ENCODE measurements at regions not wholly inside any gene's neighbourhood (a gene's known extent, or its start where the extent isn't known, plus 50 kb on each side); places are given as distances from the start of the nearest gene placed in this dataset.
"Not testable (repeated sequence)": the region's sequence is repeated elsewhere in the genome, so short reads cannot be mapped to it uniquely, and the experiment has no call there.

DNA sequence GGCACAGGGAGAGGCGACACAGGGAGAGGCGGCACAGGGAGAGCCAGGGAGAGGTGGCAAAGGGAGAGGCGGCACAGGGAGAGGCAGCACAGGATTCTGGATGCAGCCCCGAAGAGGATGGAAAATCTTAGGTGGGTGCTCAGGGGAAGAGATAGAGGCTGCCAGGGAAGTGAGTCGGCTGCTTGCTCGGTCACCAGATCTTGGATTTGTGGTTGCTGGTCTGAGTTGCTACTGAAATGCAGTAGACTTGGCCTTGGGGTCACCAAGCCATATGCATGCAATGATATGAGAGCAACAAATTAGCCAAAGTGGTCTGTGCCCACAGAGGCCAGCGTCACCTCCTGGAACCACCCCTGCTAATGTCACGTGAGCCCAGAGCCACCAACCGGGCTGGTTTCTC, 117.2 kb upstream of the SALL3 start:
- DNase-seq (ENCODE audit: insufficient read length, low spot score) (no peak), FAIRE-seq (no peak)

DNA sequence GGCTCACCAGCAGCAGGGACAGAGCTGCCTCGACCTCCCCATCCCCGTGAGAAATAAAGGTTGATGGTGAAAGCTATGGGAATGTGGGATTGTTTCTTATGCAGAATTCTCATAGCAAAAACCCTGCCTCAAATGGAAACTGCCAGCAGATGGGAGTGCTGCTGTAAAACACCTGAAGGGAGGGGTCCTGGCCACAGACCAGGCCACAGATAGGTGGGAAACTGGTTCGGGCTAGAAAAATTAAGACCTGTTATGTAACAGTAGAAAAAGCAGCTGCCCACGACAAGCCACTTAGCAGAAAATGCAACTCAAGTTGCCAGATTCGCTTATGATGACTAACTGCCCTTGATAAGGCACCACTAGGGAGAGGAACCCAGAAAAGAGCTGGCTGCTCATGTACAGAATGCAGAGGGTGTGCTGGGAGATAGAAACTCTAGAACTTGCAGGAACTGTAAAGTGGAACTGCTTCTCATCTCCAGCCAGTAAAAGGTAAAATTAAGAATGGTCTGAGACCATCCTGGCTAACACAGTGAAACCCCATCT, 114.5 kb upstream of the SALL3 start:
- FAIRE-seq (no peak), DNase-seq (ENCODE audit: insufficient read length, low spot score) (no peak)

DNA sequence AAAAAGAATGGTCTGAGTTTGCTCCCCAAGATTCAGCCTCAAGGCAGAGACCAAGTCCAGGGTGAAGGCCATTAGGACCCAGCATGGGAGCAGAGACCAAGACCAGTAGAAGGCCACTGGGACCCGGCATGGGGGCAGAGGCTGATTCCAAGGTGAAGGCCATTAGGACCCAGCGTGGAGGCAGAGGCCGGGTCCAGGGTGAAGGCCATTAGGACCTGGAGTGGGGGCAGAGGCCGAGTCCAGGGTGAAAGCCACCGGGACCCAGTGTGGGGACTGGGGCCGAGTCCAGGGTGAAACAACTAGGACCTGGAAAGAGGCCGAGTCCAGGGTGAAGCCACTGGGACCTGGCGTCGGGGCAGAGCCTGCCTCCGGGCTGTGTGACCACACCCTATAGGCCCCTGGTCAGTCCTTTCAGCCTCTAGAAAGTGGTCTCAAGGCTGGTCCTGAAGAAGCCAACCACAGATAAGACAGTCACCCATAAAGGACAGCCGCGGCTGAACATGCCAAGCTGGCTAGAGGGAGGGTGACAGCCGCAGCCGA, 113.8 kb upstream of the SALL3 start:
- FAIRE-seq: no peak

DNA sequence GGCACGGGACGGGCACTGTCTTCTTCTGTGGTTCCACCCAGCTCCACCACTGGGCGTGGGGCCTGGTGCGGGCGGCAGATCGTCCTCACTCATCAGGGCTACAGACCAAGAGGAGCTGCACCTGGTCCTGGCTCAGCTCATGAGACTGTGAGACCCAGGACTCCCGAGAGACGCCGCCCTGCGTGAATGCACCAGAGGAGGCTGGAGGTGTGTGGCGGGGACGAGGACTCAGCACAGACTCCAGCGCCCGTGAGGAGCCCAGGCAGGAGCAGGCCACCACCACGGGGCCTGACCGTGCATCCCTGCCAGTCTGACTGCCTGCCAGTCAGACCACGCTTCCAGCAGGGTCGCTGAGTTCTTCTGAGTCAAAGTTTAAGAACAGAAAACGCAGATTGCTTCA, 112.5 kb upstream of the SALL3 start:
- FAIRE-seq (no peak), DNase-seq (ENCODE audit: insufficient read length, low spot score) (no peak)

More for the DNA sequence above, 113.8 kb upstream of the SALL3 start:
- DNase-seq (ENCODE audit: insufficient read length, low spot score): no peak

DNA sequence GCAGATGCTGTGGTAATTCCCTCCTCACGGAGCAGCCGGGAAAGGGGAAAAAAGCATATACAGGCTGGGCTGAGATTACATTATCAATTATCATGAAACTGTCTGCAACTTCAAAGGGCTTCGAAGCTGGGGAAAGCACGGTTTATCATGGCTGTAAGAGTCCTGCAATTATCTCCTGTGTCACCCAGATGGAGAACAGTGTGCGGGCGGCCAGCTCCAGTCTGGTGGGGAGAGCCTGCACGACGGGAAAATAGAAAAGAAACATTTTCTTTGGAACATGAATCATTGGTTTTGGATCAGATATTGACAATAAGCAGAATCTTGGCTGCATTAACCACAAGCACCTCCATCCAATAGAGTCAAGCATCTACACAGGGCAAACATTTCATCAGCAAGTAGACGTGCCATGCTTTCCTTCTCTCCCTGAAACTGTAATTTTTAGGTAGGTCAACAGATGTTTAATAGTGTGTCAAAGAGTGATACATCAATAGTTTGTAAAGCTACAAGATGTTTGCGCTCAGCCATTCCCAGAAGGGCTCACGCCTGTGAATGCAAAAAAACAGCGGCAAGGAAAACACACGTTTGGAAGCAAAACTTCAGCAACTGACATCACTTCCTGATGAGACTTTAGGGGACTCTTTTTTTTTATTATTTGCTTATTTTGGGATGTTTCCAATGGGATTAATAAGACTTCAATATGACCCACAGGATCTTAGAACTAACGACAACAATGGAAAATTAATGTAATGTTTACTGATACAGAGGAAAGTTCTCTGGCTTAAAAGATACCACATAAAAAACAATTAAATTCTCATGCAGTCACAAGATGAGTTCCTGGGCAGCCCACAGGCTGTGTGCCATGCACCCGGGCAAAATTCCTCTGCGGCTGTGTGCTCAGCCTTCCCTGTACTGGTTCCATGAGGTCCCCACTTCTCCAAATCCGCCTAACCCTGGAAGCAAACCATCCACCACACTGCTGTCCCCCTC, 111.0 kb upstream of the SALL3 start:
- FAIRE-seq (no peak), DNase-seq (ENCODE audit: insufficient read length, low spot score) (no peak)

DNA sequence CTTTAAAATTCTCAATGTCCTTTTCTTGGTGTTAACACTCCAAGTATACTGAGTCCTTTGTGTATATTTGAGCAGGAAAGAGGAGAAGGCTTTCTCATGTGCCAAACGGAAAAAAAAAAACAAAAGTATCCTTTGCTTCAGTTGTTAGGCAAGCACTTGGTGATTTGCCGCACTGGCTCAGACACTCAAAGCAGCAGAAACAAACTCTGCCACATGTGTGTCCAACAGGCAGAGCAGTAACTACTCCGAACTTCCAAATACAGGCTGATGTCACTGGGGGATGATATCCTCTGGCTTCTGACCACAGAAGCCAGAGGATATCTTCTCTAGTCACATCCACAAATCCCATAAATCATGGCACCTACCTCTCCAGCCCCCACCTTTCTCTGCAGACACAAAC, 108.0 kb upstream of the SALL3 start:
- FAIRE-seq (no peak), DNase-seq (ENCODE audit: insufficient read length, low spot score) (no peak)

DNA sequence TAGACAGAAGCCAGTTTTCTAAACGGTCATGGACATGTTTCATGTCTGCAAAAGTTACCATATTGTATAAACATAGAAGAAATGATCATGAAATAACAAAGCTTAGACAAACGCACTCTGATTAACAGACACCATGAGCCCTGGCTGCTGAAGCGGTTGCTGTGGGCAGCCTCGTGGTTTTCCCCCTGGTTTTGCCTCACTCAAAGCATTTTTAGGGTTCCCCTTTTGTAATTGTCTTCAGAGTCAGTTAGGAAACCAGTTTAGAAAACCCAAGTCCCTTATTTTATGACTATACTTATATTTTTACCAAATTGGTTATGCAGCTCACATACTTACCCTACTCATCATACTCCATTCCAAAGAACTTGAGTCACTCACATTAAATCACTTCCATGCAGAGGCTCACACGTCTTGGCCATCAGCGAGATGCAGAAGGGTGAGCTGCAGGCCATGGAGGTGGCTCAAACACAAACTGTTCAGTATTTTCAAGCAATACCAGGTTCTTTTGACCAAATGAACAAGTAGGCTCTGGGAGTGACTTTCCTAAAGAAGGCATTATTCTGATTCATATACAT, 105.6 kb upstream of the SALL3 start:
- FAIRE-seq (no peak), DNase-seq (ENCODE audit: insufficient read length, low spot score) (no peak)

DNA sequence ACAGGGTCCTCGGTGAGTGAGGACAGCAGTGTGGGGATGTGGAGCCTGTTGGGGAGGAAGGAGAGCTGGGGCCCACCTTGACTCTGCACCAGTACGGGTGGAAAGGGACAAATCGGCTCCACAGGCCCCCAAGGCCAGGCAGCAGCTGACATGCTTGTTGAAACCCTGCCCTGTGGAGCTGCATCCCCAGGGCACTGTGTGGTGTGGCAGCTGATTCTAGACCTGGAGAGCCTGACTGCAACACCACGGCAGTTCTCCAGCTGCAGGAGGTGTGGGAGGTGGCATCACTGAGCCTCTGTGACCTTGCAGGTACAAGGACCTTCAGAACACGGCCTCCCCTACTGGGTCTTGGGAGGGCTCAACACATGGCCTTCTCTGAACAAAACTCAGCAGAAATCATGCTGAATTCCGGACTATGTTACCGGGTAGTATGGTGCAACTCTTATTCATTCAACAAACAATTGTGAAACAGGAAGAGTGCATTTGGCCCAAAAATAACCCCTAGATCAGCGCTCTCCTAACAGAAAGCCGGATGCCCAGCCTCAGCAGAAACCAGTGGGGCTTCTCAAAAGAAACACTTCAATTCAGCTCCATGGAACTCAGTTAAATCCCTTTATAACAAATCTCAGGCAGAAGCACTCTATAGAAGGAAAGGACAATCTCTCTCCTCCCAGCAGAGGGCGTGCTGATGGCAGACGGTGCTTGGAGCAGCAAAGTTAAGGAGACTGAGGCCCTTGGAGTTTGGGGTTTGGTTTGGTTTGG, 104.4 kb upstream of the SALL3 start:
- FAIRE-seq: no peak

DNA sequence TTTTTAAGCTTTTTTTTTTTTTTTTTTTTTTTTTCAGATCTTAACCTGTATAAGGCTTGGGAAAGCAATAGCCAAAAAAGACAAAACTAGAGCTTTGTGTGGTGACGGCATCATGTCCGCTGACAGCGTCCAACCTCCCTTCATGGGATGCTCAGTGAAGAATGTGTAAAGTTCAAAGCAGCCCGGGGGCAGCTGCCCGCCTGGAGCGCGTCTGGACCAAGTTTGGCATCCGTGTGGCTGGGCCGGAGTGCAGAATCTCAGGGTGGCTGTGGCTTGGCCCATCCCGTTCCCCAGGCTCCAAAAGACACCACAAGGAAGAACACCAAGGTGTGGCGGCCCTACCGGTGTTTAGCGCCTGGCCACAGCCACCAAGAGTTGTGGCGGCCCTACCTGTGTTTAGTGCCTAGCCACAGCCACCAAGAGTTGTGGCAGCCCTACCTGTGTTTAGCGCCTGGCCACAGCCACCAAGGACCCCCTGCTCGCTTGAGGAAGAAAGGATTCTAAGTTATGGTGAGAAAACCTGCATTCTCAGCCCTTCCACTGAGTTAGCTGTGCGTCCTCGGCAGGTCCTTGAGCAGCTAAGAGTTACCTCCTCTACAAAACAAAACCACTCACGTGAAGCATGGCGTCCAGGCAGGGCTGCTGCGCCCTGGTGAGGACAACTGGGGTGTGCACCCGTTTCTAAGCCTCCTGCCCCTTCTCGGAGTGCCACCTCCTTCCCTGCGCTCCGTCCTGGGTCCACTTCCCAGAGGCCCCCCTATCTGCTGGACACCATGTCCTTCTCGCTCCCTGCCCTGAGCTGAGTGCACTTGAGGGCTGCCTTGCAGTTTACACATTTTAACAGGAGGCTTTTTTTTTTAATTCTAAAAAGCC, 103.6 kb upstream of the SALL3 start:
- FAIRE-seq (no peak), DNase-seq (ENCODE audit: insufficient read length, low spot score) (no peak)

More for the DNA sequence above, 104.4 kb upstream of the SALL3 start:
- DNase-seq (ENCODE audit: insufficient read length, low spot score): peak; percentile 29

DNA sequence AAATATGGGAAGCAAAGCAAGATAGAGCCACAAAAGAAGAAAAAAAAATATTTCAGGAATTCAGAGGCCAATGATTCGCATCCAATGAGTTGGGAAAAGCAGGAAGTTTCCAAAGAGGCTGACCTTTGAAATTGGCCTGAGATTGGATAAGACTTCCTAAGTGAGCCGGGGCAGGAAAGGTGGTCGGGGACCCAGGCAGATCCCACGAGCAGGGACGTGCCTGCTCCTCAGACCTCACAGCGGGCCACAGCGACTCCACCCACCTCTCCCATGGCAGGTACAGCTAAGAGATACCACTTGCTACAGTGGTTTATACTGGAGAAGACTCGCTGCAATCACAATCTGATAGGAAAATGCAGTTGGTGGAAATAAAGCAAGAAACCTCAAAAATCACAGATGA, 102.8 kb upstream of the SALL3 start:
- FAIRE-seq (no peak), DNase-seq (ENCODE audit: insufficient read length, low spot score) (no peak)

DNA sequence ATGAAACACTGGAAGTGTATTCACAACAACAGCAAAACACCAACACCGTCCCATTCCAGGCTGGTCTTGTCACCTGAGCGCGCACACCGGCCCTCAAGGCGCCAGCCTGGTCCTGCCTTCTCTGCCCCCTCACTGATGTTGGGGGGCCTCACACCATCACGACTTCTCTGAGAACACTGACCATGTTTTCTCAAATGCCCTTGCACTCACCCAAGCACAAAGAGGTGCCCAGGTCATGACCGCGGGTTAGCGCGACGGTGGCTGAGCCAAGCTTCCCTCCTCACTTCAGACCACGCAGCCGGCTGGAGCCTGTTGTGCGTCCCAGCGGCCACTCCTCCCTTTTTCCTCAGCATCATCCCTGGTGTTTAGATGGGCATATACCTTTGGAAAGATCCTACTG, 101.3 kb upstream of the SALL3 start:
- DNase-seq (ENCODE audit: insufficient read length, low spot score) (no peak), FAIRE-seq (no peak)

DNA sequence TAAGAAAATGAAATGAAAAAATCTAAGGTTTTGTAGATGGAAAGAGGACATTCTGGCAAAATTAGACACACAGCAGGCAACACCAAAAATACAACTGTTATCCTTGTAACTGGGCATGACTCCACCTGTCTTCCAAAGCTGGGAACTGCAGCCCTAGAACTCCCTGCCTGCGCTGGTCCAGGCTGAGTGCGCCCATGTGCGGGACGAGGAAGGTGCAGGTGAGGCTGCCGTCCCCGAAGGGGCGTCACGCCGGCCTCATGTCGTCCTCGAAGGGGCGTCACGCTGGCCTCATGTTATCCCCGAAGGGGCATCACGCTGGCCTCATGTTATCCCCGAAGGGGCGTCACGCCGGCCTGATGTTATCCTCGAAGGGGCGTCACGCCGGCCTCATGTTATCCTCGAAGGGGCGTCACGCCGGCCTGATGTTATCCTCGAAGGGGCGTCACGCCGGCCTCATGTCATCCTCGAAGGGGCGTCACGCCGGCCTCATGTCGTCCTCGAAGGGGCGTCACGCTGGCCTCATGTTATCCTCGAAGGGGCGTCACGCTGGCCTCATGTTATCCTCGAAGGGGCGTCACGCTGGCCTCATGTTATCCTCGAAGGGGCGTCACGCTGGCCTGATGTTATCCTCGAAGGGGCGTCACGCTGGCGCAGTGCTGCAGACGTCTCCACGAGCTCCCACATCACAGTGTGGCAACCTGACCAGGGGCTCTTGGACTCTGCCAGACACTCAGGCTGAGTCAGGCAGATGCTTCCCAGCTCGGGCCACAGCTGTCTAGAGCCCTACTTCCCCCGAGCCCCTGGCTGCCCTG, 100.3 kb upstream of the SALL3 start:
- DNase-seq (ENCODE audit: insufficient read length, low spot score); FAIRE-seq: not testable (repeated sequence)

DNA sequence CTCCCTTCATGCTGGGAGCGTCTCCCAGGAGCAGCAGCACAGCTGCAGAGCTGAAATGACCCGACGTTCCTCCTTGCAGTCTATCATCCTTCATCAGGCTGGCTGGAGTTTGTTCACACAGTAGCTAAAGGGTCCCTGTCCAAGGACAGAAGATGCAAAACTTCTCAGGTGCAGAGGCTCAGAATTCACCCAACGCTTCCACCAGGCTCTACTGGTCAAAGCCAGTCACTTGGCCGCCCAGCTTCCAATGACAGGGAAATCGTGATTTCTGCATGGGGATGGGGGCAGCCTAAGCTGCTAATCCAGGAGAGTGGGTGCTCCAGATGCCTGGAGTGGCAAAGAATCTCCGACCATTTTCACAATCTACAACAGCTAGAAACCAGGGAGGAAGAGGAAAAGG, 97.0 kb upstream of the SALL3 start:
- FAIRE-seq (no peak), DNase-seq (ENCODE audit: insufficient read length, low spot score) (no peak)

DNA sequence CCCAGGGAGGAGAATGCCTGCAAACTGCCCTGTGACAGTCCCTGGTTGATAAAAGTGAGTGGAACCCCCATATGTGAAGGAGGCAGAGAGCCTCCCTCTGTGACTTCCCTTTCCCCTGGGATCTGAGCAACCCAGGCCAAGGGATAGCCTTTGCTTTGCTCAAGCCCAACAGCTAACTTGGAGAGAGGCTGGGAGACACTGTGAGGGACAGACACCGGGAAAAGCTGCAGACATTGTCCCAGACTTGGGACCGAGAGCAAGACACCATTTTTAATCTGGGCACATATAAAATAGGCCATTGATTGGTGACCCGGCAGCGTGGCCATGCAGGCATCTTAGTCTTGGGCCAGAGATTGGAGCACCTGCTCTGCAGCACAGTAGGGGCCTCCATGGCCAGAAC, 96.1 kb upstream of the SALL3 start:
- no peak for DNase-seq (ENCODE audit: insufficient read length, low spot score)
- no peak for FAIRE-seq

DNA sequence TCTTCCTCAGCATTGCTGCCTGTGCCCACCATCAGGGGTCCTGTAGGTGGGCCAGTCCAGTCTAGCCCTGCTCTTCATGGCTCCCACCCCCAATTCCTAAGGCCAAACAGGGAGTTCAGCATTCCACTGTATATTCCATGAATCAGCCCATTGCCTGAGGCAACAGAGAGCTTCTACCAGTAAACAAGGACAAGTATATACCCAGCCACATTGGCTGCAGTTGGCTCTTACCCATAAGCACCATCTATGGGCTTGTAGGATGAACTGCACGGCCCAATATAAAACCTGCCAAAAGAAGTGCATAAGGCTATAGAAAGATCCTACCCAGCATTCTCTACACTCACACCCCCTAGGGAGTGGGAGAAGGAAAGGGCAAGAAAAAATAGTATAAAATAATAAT, 95.1 kb upstream of the SALL3 start:
- DNase-seq (ENCODE audit: insufficient read length, low spot score): no peak

DNA sequence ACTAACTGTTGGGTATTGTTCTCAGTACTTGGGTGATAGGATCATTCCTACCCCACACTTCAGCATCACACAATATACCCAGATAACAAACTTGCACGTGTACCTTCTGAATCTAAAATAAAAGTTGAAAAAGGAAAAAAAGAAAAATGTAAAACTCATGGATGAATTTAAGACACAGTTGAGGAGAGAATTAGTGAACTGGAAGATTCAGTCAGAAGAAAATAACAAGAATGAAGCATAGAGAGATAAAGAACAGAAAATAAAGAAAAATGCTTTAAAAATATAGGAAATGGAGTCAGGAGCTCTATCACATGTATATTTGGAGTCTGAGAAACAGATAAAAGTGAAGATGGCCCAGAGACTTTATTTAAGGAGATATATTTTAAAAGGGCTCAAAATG, 90.4 kb upstream of the SALL3 start:
- FAIRE-seq: no peak

More for the DNA sequence above, 95.1 kb upstream of the SALL3 start:
- no peak for FAIRE-seq

DNA sequence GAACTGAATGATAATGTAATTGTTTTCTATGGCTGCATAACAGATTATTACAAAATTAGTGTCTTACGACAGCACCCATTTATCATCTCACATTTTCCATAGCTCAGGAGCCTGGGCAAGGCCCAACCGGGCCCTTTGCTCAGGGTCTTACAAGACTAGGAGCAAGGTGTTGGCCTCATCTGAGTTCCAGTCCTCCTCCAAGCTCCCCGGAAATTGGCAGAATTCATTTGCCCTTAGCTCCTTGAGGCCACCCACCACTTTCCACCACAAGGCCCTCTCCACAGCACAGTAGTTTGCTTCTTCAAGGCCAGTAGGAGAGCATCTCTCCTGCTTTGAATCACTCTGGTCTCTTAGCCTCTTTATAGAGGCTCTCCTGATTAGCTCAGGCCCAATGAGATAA, 89.2 kb upstream of the SALL3 start:
- FAIRE-seq: no peak
- DNase-seq (ENCODE audit: insufficient read length, low spot score): no peak

More for the DNA sequence above, 90.4 kb upstream of the SALL3 start:
- DNase-seq (ENCODE audit: insufficient read length, low spot score): no peak

DNA sequence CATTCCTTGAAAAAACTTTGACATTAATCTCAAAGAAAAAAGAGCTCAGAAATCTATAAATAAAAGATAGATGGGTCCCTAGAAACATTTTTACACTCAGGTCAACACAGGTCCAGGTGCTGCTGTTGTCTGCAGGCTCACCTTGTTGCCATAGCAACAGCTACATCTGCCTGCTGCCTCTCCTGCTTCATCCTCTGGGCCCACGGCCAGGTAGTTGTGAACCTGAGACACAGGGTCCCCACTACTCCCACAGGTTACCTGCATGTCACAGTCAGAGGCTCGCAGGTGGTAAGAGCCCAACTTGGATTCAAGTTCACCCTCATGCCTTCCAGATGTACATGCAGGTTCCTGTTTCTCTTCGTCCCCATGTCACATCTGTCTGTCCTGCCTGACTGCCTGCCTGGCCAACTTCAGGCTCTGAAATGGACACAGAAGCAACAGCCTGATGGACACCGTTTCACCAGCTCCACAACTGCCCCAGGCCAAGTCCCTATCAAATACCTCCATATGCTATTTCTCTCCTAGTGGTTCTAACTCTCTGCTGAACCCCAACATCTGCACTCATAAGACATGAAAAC, 88.3 kb upstream of the SALL3 start:
- FAIRE-seq (no peak), DNase-seq (ENCODE audit: insufficient read length, low spot score) (no peak)

DNA sequence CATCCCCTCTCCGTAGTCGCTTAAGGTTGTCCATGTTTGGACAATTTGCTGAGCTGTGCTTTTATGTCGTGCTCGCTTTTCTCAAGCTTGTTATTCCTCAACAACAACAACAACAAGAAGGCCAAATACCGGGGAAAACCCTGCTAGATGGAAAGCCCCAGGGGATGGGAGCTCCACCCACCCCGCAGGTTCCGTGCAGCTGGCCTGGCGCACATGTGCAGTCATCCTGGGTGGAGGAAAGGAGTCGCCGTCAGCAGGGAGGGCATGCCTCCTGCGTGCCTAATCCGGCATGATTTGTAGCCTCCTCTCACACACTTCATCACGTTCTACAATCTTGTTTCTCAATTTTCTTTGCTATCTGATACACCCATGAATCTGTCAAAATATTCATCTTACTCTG, 87.4 kb upstream of the SALL3 start:
- no peak for FAIRE-seq

More for the DNA sequence above, 87.4 kb upstream of the SALL3 start:
- no peak for DNase-seq (ENCODE audit: insufficient read length, low spot score)
